ENCODE measurements at regions not wholly inside any gene's neighbourhood (a gene's known extent, or its start where the extent isn't known, plus 50 kb on each side); places are given as distances from the start of the nearest gene placed in this dataset.

- TF ChIP-seq, protein P1, sequence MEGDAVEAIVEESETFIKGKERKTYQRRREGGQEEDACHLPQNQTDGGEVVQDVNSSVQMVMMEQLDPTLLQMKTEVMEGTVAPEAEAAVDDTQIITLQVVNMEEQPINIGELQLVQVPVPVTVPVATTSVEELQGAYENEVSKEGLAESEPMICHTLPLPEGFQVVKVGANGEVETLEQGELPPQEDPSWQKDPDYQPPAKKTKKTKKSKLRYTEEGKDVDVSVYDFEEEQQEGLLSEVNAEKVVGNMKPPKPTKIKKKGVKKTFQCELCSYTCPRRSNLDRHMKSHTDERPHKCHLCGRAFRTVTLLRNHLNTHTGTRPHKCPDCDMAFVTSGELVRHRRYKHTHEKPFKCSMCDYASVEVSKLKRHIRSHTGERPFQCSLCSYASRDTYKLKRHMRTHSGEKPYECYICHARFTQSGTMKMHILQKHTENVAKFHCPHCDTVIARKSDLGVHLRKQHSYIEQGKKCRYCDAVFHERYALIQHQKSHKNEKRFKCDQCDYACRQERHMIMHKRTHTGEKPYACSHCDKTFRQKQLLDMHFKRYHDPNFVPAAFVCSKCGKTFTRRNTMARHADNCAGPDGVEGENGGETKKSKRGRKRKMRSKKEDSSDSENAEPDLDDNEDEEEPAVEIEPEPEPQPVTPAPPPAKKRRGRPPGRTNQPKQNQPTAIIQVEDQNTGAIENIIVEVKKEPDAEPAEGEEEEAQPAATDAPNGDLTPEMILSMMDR (IDR thresholded peaks at IDR 0.05; ENCODE audit: low read depth, low read length, poor library complexity, severe bottlenecking): no peak
- no peak for TF ChIP-seq EZH2phosphoT487 (IDR thresholded peaks at IDR 0.05; ENCODE audit: borderline replicate concordance, low read length)
Observed at GRCh38 chr16:80327740-80328139, 213.1 kb upstream of the DYNLRB2 start.

Measured in DOHH2 (cell line).